ENCODE measurements at regions not wholly inside any gene's neighbourhood (a gene's known extent, or its start where the extent isn't known, plus 50 kb on each side); places are given as distances from the start of the nearest gene placed in this dataset.

- Histone ChIP-seq H3K4me3 (ENCODE audit: insufficient read depth, low read depth, low read length) (no peak overlapping the region), H4K20me1 (ENCODE audit: insufficient read depth, low read length) (no peaks in the 10 kb centered on the region), H3K4me1 (ENCODE audit: insufficient read depth, low read length) (no peaks in the 10 kb centered on the region), H3K27ac (ENCODE audit: low read depth, low read length) (no peak overlapping the region), H2AFZ (ENCODE audit: low read depth, low read length) (no peak overlapping the region), H3K9me3 (ENCODE audit: insufficient read depth, low read depth, low read length) (no peaks in the 10 kb centered on the region), H3K4me2 (ENCODE audit: low read length) (no peak overlapping the region), H3K36me3 (ENCODE audit: insufficient read depth, low read length) (no peaks in the 10 kb centered on the region), H3K27me3 (ENCODE audit: insufficient read depth, low read length) (no peaks in the 10 kb centered on the region), H3K79me2 (ENCODE audit: insufficient read depth, low read length) (no peaks in the 10 kb centered on the region), H3K9ac (ENCODE audit: low read length) (no peak overlapping the region)
- H3K36me3 Mint-ChIP-seq (ENCODE audit: low read depth, unreplicated experiment) = peaks cover 2% of the 10 kb centered on the region
- TF ChIP-seq EZH2 (IDR thresholded peaks at IDR 0.05; ENCODE audit: insufficient read depth, low read length) (no peak), CTCF (IDR thresholded peaks at IDR 0.05; ENCODE audit: insufficient read depth, low read depth, low read length) (no peak)
- peaks cover 3% of the 10 kb centered on the region for H3K9me3 Mint-ChIP-seq (ENCODE audit: unreplicated experiment)
- FAIRE-seq (no peak), DNase-seq (ENCODE audit: low read depth) (no peak)
- H3K27me3 Mint-ChIP-seq (ENCODE audit: low read depth, unreplicated experiment) = no peaks in the 10 kb centered on the region
- H3K4me3 Mint-ChIP-seq (ENCODE audit: unreplicated experiment) = no peak overlapping the region
- peaks cover 2% of the 10 kb centered on the region for H3K4me1 Mint-ChIP-seq (ENCODE audit: low read depth, unreplicated experiment)
- H3K27ac Mint-ChIP-seq (ENCODE audit: unreplicated experiment) = no peak overlapping the region
Measured at GRCh38 chr6:140586426-140587061, 1212.1 kb upstream of the CITED2 start.

GRCh38 chr6:140581601-140582000, 1207.2 kb upstream of the CITED2 start:
- H3K4me3 ChIP-seq (ENCODE audit: insufficient read depth, low read depth, low read length) = no peak overlapping the region
- H3K9me3 Mint-ChIP-seq (ENCODE audit: unreplicated experiment) = peaks cover 3% of the 10 kb centered on the region
- no peaks in the 10 kb centered on the region for H3K9me3 ChIP-seq (ENCODE audit: insufficient read depth, low read depth, low read length)
- H3K36me3 ChIP-seq (ENCODE audit: insufficient read depth, low read length) = no peaks in the 10 kb centered on the region
- H3K27ac Mint-ChIP-seq (ENCODE audit: unreplicated experiment) = peak overlapping the region; percentile 11
- no peaks in the 10 kb centered on the region for H4K20me1 ChIP-seq (ENCODE audit: insufficient read depth, low read length)
- no peak overlapping the region for H3K9ac ChIP-seq (ENCODE audit: low read length)
- H3K4me1 Mint-ChIP-seq (ENCODE audit: low read depth, unreplicated experiment) = peaks cover 7% of the 10 kb centered on the region
- H3K27me3 ChIP-seq (ENCODE audit: insufficient read depth, low read length) = no peaks in the 10 kb centered on the region
- FAIRE-seq (no peak), DNase-seq (ENCODE audit: low read depth) (no peak)
- no peak overlapping the region for H3K4me3 Mint-ChIP-seq (ENCODE audit: unreplicated experiment)
- H3K27ac ChIP-seq (ENCODE audit: low read depth, low read length) = no peak overlapping the region
- no peak overlapping the region for H2AFZ ChIP-seq (ENCODE audit: low read depth, low read length)
- no peaks in the 10 kb centered on the region for H3K79me2 ChIP-seq (ENCODE audit: insufficient read depth, low read length)
- TF ChIP-seq CTCF (IDR thresholded peaks at IDR 0.05; ENCODE audit: insufficient read depth, low read depth, low read length) (no peak), EZH2 (IDR thresholded peaks at IDR 0.05; ENCODE audit: insufficient read depth, low read length) (no peak)
- H3K4me1 ChIP-seq (ENCODE audit: insufficient read depth, low read length) = no peaks in the 10 kb centered on the region
- no peaks in the 10 kb centered on the region for H3K27me3 Mint-ChIP-seq (ENCODE audit: low read depth, unreplicated experiment)
- no peak overlapping the region for H3K4me2 ChIP-seq (ENCODE audit: low read length)
- no peaks in the 10 kb centered on the region for H3K36me3 Mint-ChIP-seq (ENCODE audit: low read depth, unreplicated experiment)

- Mint-ChIP-seq H3K27me3 (ENCODE audit: low read depth, unreplicated experiment) (no peaks in the 10 kb centered on the region), H3K36me3 (ENCODE audit: low read depth, unreplicated experiment) (no peaks in the 10 kb centered on the region), H3K27ac (ENCODE audit: unreplicated experiment) (no peak overlapping the region), H3K9me3 (ENCODE audit: unreplicated experiment) (peaks cover 3% of the 10 kb centered on the region), H3K4me3 (ENCODE audit: unreplicated experiment) (no peak overlapping the region), H3K4me1 (ENCODE audit: low read depth, unreplicated experiment) (peaks cover 7% of the 10 kb centered on the region)
- H3K27me3 ChIP-seq (ENCODE audit: insufficient read depth, low read length) = no peaks in the 10 kb centered on the region
- H3K4me3 ChIP-seq (ENCODE audit: insufficient read depth, low read depth, low read length) = no peak overlapping the region
- no peak overlapping the region for H3K4me2 ChIP-seq (ENCODE audit: low read length)
- no peak overlapping the region for H3K9ac ChIP-seq (ENCODE audit: low read length)
- TF ChIP-seq EZH2 (IDR thresholded peaks at IDR 0.05; ENCODE audit: insufficient read depth, low read length) (no peak), CTCF (IDR thresholded peaks at IDR 0.05; ENCODE audit: insufficient read depth, low read depth, low read length) (no peak)
- H4K20me1 ChIP-seq (ENCODE audit: insufficient read depth, low read length) = no peaks in the 10 kb centered on the region
- no peak overlapping the region for H3K27ac ChIP-seq (ENCODE audit: low read depth, low read length)
- no peak overlapping the region for H2AFZ ChIP-seq (ENCODE audit: low read depth, low read length)
- FAIRE-seq (no peak), DNase-seq (ENCODE audit: low read depth) (no peak)
- no peaks in the 10 kb centered on the region for H3K79me2 ChIP-seq (ENCODE audit: insufficient read depth, low read length)
- H3K36me3 ChIP-seq (ENCODE audit: insufficient read depth, low read length) = no peaks in the 10 kb centered on the region
- no peaks in the 10 kb centered on the region for H3K4me1 ChIP-seq (ENCODE audit: insufficient read depth, low read length)
- H3K9me3 ChIP-seq (ENCODE audit: insufficient read depth, low read depth, low read length) = no peaks in the 10 kb centered on the region
Measured at GRCh38 chr6:140579918-140580317, 1205.5 kb upstream of the CITED2 start.
